ENCODE measurements at regions not wholly inside any gene's neighbourhood (a gene's known extent, or its start where the extent isn't known, plus 50 kb on each side); places are given as distances from the start of the nearest gene placed in this dataset.

DNA sequence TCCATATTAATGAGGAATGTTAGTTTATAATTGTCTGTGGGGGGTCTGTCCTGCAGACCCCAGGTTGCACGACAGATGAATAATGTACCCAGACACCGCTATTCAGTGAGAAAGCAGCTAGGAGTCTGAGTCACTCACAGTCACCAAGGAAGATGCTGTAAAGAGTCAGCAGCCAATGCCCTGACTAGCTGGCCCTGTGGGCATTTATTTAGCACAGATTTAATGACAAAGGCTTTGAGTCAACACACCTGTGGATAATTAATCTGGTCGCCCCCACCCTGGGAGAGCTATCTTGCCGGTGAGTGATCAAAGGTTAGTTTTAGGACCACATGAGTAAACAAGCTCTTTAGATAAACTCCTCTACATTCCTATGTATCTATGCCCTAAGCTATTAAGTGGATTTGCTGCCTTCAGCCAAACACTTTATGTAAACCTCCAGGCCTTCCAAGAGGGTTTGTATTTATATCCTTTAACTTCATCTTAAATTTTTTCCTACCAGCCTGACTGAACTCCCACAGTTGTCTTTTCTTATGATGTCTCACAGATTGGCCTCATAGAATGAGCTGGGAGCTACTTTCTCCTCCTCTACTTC, 180.0 kb upstream of the ADCY1 start:
- TF ChIP-seq ZNF274 (IDR thresholded peaks at IDR 0.05; ENCODE audit: low read depth, low read length) (no peak), SUZ12 (IDR thresholded peaks at IDR 0.05; ENCODE audit: extremely low read depth, insufficient read depth, insufficient read length) (no peak), YY1 (IDR thresholded peaks at IDR 0.05; ENCODE audit: insufficient read depth, insufficient read length) (no peak)
